ENCODE measurements at regions not wholly inside any gene's neighbourhood (a gene's known extent, or its start where the extent isn't known, plus 50 kb on each side); places are given as distances from the start of the nearest gene placed in this dataset.

DNA sequence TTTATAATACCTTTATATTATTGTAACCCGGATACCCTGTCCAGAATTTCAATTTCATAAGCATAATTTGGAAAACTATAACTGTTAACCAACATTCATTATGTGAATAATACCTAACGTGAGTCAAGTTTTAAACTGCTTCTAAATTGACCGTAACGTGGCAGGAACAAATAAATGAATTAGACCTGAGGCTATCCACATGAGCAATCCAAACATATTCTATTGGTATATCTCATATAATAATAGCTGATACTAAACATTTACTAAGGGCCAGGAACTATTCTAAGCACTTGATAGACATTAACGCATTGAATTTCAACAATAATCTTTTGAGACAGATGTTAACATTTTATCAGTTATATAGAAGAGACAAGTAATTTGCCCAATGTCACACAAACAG, 276.4 kb downstream of the MEF2C start (continued):
- TF ChIP-seq, protein P1, sequence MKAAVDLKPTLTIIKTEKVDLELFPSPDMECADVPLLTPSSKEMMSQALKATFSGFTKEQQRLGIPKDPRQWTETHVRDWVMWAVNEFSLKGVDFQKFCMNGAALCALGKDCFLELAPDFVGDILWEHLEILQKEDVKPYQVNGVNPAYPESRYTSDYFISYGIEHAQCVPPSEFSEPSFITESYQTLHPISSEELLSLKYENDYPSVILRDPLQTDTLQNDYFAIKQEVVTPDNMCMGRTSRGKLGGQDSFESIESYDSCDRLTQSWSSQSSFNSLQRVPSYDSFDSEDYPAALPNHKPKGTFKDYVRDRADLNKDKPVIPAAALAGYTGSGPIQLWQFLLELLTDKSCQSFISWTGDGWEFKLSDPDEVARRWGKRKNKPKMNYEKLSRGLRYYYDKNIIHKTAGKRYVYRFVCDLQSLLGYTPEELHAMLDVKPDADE (IDR thresholded peaks at IDR 0.05) = no peak
- no peak for TF ChIP-seq CREB1 (CRISPR knock-in tag; IDR thresholded peaks at IDR 0.05; ENCODE audit: low read depth)
- no peak for TF ChIP-seq POLR2AphosphoS5 (IDR thresholded peaks at IDR 0.05; ENCODE audit: low read depth)
- TF ChIP-seq, protein P2, sequence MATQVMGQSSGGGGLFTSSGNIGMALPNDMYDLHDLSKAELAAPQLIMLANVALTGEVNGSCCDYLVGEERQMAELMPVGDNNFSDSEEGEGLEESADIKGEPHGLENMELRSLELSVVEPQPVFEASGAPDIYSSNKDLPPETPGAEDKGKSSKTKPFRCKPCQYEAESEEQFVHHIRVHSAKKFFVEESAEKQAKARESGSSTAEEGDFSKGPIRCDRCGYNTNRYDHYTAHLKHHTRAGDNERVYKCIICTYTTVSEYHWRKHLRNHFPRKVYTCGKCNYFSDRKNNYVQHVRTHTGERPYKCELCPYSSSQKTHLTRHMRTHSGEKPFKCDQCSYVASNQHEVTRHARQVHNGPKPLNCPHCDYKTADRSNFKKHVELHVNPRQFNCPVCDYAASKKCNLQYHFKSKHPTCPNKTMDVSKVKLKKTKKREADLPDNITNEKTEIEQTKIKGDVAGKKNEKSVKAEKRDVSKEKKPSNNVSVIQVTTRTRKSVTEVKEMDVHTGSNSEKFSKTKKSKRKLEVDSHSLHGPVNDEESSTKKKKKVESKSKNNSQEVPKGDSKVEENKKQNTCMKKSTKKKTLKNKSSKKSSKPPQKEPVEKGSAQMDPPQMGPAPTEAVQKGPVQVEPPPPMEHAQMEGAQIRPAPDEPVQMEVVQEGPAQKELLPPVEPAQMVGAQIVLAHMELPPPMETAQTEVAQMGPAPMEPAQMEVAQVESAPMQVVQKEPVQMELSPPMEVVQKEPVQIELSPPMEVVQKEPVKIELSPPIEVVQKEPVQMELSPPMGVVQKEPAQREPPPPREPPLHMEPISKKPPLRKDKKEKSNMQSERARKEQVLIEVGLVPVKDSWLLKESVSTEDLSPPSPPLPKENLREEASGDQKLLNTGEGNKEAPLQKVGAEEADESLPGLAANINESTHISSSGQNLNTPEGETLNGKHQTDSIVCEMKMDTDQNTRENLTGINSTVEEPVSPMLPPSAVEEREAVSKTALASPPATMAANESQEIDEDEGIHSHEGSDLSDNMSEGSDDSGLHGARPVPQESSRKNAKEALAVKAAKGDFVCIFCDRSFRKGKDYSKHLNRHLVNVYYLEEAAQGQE (IDR thresholded peaks at IDR 0.05; ENCODE audit: unreplicated experiment) = no peak
- no peak for TF ChIP-seq EZH2 (IDR thresholded peaks at IDR 0.05; ENCODE audit: low read depth, unreplicated experiment)
- TF ChIP-seq ZNF114 (CRISPR knock-in tag; IDR thresholded peaks at IDR 0.05) = no peak
- TF ChIP-seq NANOG (IDR thresholded peaks at IDR 0.05; ENCODE audit: borderline replicate concordance) = no peak
- no peak for TF ChIP-seq ZNF331 (CRISPR knock-in tag; IDR thresholded peaks at IDR 0.05; ENCODE audit: low read depth)
- TF ChIP-seq, protein P3, sequence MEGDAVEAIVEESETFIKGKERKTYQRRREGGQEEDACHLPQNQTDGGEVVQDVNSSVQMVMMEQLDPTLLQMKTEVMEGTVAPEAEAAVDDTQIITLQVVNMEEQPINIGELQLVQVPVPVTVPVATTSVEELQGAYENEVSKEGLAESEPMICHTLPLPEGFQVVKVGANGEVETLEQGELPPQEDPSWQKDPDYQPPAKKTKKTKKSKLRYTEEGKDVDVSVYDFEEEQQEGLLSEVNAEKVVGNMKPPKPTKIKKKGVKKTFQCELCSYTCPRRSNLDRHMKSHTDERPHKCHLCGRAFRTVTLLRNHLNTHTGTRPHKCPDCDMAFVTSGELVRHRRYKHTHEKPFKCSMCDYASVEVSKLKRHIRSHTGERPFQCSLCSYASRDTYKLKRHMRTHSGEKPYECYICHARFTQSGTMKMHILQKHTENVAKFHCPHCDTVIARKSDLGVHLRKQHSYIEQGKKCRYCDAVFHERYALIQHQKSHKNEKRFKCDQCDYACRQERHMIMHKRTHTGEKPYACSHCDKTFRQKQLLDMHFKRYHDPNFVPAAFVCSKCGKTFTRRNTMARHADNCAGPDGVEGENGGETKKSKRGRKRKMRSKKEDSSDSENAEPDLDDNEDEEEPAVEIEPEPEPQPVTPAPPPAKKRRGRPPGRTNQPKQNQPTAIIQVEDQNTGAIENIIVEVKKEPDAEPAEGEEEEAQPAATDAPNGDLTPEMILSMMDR (conservative IDR thresholded peaks at IDR 0.05; ENCODE audit: low read depth in 2 of 2) = no peak

DNA sequence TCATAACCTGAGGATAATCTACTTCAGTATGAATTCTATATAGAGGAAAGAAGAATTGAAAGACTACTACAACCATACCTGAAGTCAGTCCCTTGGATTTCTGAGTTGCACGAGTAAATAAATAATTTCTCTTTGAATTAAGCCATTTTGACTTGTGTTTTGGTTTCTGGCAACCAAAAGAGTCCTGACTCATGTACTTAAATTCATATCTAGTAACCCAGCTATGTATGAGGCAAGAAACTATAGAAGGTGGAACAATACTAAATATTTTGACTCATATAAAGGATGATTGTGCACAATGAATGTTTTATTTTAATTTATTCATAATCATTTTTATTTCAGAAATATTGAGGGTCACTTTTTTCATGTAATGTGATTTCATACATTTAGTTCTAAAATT, 276.8 kb downstream of the MEF2C start:
- H3K27ac Mint-ChIP-seq = no peak overlapping the region
- Histone ChIP-seq H3K27me3 (ENCODE audit: insufficient read depth) (no peaks in the 10 kb centered on the region), H3F3A (replicated peaks; ENCODE audit: low read depth) (no peaks in the 10 kb centered on the region), H3K4me2 (no peak overlapping the region), H4K20me1 (replicated peaks; ENCODE audit: insufficient read depth) (no peaks in the 10 kb centered on the region), H3K4me1 (ENCODE audit: insufficient read depth) (no peaks in the 10 kb centered on the region), H3K27ac (ENCODE audit: low read depth) (no peak overlapping the region), H3K9me2 (ENCODE audit: insufficient read depth) (no peaks in the 10 kb centered on the region), H3K4me3 (no peak overlapping the region), H3K36me3 (ENCODE audit: insufficient read depth) (no peaks in the 10 kb centered on the region), H2AFZ (no peak overlapping the region), H3K79me2 (replicated peaks; ENCODE audit: insufficient read depth) (no peaks in the 10 kb centered on the region)
- no peaks in the 10 kb centered on the region for H3K4me1 Mint-ChIP-seq
- DNase-seq (ENCODE audit: low spot score) (no peak), ATAC-seq (no peak)
- peaks cover 3% of the 10 kb centered on the region for H3K27me3 Mint-ChIP-seq (ENCODE audit: insufficient read depth, low read depth, poor library complexity)
- no peak overlapping the region for H3K4me3 Mint-ChIP-seq
- H3K9me3 Mint-ChIP-seq = peaks cover under 1% of the 10 kb centered on the region; the same call in 1 of the 3 replicates
- peaks cover 2% of the 10 kb centered on the region; the same call in 1 of the 3 replicates for H3K36me3 Mint-ChIP-seq (ENCODE audit: low read depth)
- TF ChIP-seq, protein P1 (IDR thresholded peaks at IDR 0.05) = no peak
- TF ChIP-seq STAT1 (IDR thresholded peaks at IDR 0.05; ENCODE audit: unreplicated experiment) (no peak), NANOG (IDR thresholded peaks at IDR 0.05; ENCODE audit: borderline replicate concordance) (no peak), JUNB (IDR thresholded peaks at IDR 0.05; ENCODE audit: unreplicated experiment) (no peak)
- TF ChIP-seq, protein P4, sequence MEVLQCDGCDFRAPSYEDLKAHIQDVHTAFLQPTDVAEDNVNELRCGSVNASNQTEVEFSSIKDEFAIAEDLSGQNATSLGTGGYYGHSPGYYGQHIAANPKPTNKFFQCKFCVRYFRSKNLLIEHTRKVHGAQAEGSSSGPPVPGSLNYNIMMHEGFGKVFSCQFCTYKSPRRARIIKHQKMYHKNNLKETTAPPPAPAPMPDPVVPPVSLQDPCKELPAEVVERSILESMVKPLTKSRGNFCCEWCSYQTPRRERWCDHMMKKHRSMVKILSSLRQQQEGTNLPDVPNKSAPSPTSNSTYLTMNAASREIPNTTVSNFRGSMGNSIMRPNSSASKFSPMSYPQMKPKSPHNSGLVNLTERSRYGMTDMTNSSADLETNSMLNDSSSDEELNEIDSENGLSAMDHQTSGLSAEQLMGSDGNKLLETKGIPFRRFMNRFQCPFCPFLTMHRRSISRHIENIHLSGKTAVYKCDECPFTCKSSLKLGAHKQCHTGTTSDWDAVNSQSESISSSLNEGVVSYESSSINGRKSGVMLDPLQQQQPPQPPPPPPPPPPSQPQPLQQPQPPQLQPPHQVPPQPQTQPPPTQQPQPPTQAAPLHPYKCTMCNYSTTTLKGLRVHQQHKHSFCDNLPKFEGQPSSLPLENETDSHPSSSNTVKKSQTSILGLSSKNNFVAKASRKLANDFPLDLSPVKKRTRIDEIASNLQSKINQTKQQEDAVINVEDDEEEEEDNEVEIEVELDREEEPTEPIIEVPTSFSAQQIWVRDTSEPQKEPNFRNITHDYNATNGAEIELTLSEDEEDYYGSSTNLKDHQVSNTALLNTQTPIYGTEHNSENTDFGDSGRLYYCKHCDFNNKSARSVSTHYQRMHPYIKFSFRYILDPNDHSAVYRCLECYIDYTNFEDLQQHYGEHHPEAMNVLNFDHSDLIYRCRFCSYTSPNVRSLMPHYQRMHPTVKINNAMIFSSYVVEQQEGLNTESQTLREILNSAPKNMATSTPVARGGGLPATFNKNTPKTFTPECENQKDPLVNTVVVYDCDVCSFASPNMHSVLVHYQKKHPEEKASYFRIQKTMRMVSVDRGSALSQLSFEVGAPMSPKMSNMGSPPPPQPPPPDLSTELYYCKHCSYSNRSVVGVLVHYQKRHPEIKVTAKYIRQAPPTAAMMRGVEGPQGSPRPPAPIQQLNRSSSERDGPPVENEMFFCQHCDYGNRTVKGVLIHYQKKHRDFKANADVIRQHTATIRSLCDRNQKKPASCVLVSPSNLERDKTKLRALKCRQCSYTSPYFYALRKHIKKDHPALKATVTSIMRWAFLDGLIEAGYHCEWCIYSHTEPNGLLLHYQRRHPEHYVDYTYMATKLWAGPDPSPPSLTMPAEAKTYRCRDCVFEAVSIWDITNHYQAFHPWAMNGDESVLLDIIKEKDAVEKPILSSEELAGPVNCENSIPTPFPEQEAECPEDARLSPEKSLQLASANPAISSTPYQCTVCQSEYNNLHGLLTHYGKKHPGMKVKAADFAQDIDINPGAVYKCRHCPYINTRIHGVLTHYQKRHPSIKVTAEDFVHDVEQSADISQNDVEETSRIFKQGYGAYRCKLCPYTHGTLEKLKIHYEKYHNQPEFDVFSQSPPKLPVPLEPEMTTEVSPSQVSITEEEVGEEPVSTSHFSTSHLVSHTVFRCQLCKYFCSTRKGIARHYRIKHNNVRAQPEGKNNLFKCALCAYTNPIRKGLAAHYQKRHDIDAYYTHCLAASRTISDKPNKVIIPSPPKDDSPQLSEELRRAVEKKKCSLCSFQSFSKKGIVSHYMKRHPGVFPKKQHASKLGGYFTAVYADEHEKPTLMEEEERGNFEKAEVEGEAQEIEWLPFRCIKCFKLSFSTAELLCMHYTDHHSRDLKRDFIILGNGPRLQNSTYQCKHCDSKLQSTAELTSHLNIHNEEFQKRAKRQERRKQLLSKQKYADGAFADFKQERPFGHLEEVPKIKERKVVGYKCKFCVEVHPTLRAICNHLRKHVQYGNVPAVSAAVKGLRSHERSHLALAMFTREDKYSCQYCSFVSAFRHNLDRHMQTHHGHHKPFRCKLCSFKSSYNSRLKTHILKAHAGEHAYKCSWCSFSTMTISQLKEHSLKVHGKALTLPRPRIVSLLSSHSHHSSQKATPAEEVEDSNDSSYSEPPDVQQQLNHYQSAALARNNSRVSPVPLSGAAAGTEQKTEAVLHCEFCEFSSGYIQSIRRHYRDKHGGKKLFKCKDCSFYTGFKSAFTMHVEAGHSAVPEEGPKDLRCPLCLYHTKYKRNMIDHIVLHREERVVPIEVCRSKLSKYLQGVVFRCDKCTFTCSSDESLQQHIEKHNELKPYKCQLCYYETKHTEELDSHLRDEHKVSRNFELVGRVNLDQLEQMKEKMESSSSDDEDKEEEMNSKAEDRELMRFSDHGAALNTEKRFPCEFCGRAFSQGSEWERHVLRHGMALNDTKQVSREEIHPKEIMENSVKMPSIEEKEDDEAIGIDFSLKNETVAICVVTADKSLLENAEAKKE (CRISPR knock-in tag; IDR thresholded peaks at IDR 0.05) = no peak

Data from GM23338 (cell line).